ENCODE measurements at regions not wholly inside any gene's neighbourhood (a gene's known extent, or its start where the extent isn't known, plus 50 kb on each side); places are given as distances from the start of the nearest gene placed in this dataset.
A peak's percentile ranks its signal among the peaks of the same experiment; 100 is the strongest.

GRCh38 chr18:72412927-72413326, 131.2 kb downstream of the CBLN2 start:
- Mint-ChIP-seq H3K4me1 (ENCODE audit: insufficient read depth, unreplicated experiment) (no peaks in the 10 kb centered on the region), H3K27ac (ENCODE audit: low read depth, unreplicated experiment) (no peak overlapping the region), H3K27me3 (ENCODE audit: insufficient read depth, unreplicated experiment) (no peaks in the 10 kb centered on the region), H3K4me3 (ENCODE audit: unreplicated experiment) (no peak overlapping the region), H3K9me3 (ENCODE audit: unreplicated experiment) (no peaks in the 10 kb centered on the region), H3K36me3 (ENCODE audit: insufficient read depth, unreplicated experiment) (no peaks in the 10 kb centered on the region)
- ChIA-PET CTCF (no interaction called here), POLR2A (no interaction called here)
- no TSS peak for BruUV-seq (replicated peaks)
- no peak for TF ChIP-seq CTCF (IDR thresholded peaks at IDR 0.05; ENCODE audit: unreplicated experiment)
- DNase-seq (ENCODE audit: unreplicated experiment), result no peak
- intact Hi-C loops (cut with micrococcal nuclease), result no loop called here

- TF ChIP-seq CTCF (IDR thresholded peaks at IDR 0.05; ENCODE audit: unreplicated experiment), result no peak
- Mint-ChIP-seq H3K27ac (ENCODE audit: low read depth, unreplicated experiment) (no peak overlapping the region), H3K27me3 (ENCODE audit: insufficient read depth, unreplicated experiment) (no peaks in the 10 kb centered on the region), H3K36me3 (ENCODE audit: insufficient read depth, unreplicated experiment) (no peaks in the 10 kb centered on the region), H3K4me3 (ENCODE audit: unreplicated experiment) (no peak overlapping the region), H3K9me3 (ENCODE audit: unreplicated experiment) (no peaks in the 10 kb centered on the region), H3K4me1 (ENCODE audit: insufficient read depth, unreplicated experiment) (no peaks in the 10 kb centered on the region)
- intact Hi-C loops (cut with micrococcal nuclease), result no loop called here
- ChIA-PET POLR2A (interaction anchor here (1.2 kb wide), 1 partner anchor 49 kb away, joined by 3 read pairs; no protein-coding TSS in a partner anchor), CTCF (no interaction called here)
- BruUV-seq (replicated peaks), result no TSS peak
- no peak for DNase-seq (ENCODE audit: unreplicated experiment)
Observed at GRCh38 chr18:72411261-72411660, 132.9 kb downstream of the CBLN2 start.

GRCh38 chr18:72410399-72410798, 133.7 kb downstream of the CBLN2 start:
- Mint-ChIP-seq H3K4me3 (ENCODE audit: unreplicated experiment) (no peak overlapping the region), H3K27me3 (ENCODE audit: insufficient read depth, unreplicated experiment) (no peaks in the 10 kb centered on the region), H3K9me3 (ENCODE audit: unreplicated experiment) (no peaks in the 10 kb centered on the region), H3K36me3 (ENCODE audit: insufficient read depth, unreplicated experiment) (no peaks in the 10 kb centered on the region), H3K4me1 (ENCODE audit: insufficient read depth, unreplicated experiment) (no peaks in the 10 kb centered on the region), H3K27ac (ENCODE audit: low read depth, unreplicated experiment) (no peak overlapping the region)
- peak; percentile 6 for DNase-seq (ENCODE audit: unreplicated experiment)
- ChIA-PET CTCF (no interaction called here), POLR2A (no interaction called here)
- no peak for TF ChIP-seq CTCF (IDR thresholded peaks at IDR 0.05; ENCODE audit: unreplicated experiment)
- no TSS peak for BruUV-seq (replicated peaks)
- intact Hi-C loops (cut with micrococcal nuclease), result no loop called here

- H3K4me1 Mint-ChIP-seq (ENCODE audit: insufficient read depth, unreplicated experiment), result no peaks in the 10 kb centered on the region
- POLR2A ChIA-PET, result no interaction called here
- DNase-seq (ENCODE audit: unreplicated experiment), result no peak
- CTCF ChIA-PET, result no interaction called here
- no peaks in the 10 kb centered on the region for H3K27me3 Mint-ChIP-seq (ENCODE audit: insufficient read depth, unreplicated experiment)
- no TSS peak for BruUV-seq (replicated peaks)
- H3K36me3 Mint-ChIP-seq (ENCODE audit: insufficient read depth, unreplicated experiment), result no peaks in the 10 kb centered on the region
- no peak overlapping the region for H3K27ac Mint-ChIP-seq (ENCODE audit: low read depth, unreplicated experiment)
- intact Hi-C loops (cut with micrococcal nuclease), result no loop called here
- no peak for TF ChIP-seq CTCF (IDR thresholded peaks at IDR 0.05; ENCODE audit: unreplicated experiment)
- no peak overlapping the region for H3K4me3 Mint-ChIP-seq (ENCODE audit: unreplicated experiment)
- H3K9me3 Mint-ChIP-seq (ENCODE audit: unreplicated experiment), result no peaks in the 10 kb centered on the region
Observed at GRCh38 chr18:72409903-72410302, 134.2 kb downstream of the CBLN2 start.

All from MCF 10A (cell line).